Endometrial microvascular endothelial cells (primary cell): ENCODE measurements at regions not wholly inside any gene's neighbourhood (a gene's known extent, or its start where the extent isn't known, plus 50 kb on each side); places are given as distances from the start of the nearest gene placed in this dataset.
"Not testable (repeated sequence)": the region's sequence is repeated elsewhere in the genome, so short reads cannot be mapped to it uniquely, and the experiment has no call there.

ENCODE experiments used
- in situ Hi-C: cut with HindIII; loops from 2 replicates; pipeline ENCODE4 v1.10.0; 2017; ENCODE audit warnings: low sequenced_read_pairs, low pct_unique_long_range_greater_than_20kb; ENCODE audit errors: inconsistent ontology term

- in situ Hi-C loops: no loop called here
These were observed 126.4 kb downstream of the KDR start for GRCh38 chr4:54999003-54999402.

DNA sequence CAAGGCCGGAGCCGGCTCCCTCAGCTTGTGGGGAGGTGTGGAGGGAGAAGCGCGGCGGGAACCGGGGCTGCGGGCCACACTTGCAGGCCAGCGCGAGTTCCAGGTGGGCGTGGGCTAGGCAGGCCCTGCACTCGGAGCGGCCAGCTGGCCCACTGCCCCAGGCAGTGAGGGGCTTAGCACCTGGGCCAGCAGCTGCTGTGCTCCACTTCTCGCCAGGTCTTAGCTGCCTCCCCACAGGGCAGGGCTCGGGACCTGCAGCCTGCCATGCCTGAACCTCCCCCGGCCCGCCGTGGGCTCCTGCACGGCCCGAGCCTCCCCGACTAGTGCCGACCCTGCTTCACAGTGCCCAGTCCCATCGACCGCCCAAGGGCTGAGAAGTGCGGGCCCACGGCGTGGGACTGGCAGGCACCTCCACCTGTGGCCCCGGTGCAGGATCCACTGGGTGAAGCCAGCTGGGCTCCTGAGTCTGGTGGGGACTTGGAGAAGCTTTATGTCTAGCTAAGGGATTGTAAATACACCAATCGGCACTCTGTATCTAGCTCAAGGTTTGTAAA, 131.8 kb downstream of the KDR start:
- in situ Hi-C loops: not testable (repeated sequence)

- in situ Hi-C loops: no loop called here
These were observed 133.1 kb downstream of the KDR start for GRCh38 chr4:54992266-54992665.

DNA sequence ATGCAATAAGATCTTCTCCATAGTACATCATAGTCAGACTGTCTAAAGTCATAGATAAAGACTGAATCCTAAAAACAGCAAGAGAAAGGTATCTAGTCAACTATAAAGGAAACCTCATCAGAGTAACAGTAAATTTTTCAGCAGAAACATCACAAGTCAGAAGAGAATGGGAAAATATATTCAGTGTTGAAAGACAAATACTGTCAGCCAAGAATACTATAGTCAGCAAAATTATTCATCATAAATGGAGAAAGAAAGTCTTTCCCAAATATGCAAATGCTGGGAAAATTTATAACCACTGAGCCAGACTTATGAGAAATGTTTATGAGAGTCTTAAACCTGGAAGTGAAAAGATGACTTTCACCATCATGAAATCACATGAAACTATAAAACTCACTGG, 136.7 kb downstream of the KDR start:
- in situ Hi-C loops: no loop called here

DNA sequence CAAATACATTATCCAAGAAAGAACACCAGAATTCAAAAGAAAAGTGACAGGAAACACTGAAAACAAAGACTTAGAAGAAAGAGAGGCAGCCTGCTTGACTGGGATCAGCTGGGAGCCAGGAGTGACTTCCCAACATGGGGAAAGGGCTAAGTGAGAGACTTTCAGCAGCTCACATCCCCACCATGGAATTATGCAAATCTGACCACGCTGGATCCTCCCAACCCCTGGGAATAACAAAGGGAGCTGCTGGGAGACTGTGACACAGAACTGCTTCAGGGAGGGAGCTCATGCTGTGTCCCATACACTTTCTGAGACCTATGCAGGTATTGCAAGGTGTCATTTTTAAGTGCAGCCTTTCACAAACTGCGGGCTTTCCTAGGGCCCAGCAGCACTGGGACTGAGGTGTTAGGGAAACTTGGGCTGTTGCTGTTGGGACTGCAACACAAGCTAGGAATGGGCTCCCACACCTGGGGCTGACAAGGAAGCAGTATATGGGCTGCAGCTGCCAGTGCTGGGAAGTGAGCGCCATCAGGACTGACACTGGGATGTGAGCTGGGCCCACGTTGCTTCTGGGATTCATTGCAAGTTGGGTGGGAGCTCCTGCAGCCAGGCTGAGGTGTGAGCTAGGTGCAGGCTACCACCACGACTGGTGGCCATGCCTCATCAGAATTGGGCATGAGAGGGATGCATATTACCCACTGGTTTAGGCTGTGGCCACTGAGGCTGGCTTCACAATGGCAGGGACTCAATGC, 139.1 kb downstream of the KDR start:
- in situ Hi-C loops: no loop called here

DNA sequence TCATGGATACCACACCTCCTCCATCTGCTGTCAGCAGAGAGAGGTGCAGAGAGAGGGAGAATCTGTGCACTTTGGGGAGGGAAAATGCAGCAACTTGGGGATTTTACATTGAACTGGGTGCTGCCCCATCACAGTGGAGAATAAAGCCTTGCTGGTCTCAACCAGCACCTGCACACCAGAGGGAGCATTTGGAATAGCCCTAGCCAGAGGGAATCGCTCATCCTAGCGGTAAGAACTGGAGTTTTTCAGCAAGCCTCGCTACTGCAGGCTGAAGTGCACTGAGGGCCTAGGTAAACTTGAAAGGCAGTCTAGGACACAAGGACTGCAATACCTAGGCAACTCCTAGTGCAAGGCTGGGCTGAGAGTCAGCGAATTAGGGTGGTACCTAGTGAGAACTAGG, 148.7 kb downstream of the KDR start:
- in situ Hi-C loops: no loop called here

GRCh38 chr4:54976031-54976430, 149.4 kb downstream of the KDR start:
- in situ Hi-C loops: no loop called here

DNA sequence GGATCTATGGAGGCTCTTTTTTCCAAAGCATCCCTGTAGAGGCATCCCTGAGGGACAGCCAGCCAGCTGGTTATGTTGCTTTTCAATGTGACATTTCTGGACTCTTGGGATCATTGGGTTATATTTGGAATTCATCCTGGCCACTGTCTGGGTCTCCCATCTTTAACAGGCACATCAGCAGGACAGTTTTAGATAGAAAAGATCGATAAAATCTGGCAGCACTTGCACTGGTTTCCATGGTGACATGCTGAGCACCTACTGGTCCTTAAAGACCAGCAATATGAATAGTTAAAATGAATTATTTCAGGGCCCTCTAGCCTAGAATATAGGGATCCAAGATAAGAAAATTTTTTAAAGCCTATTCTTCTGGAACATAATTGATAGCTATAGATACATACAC, 151.6 kb downstream of the KDR start:
- in situ Hi-C loops: loop anchor here (25.0 kb wide), 1 partner anchor 636 kb away; no protein-coding TSS in a partner anchor

DNA sequence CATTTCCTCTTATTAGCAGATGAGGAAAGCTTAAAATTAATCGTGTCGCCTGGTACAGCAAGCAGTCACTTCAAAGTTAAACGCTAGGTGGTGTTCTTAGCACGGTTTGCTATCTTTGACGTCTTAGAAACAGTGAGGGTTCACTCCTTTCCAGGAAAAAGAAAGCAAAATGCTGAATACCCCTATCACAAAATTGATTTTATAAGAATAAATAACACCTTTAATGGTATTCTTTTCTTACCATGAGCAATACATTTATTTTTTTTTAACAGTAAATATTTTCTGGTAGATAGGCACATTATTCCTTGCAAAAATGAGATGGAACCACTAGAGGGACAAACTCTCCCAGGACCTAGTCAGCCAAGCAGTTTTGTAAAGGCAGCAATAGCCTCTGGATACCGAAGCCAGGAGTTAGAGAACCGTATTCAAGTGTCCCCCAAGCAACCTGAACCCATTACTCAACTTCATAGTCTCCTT, 153.9 kb downstream of the KDR start:
- in situ Hi-C loops: loop anchor here (25.0 kb wide), 1 partner anchor 634 kb away; no protein-coding TSS in a partner anchor

DNA sequence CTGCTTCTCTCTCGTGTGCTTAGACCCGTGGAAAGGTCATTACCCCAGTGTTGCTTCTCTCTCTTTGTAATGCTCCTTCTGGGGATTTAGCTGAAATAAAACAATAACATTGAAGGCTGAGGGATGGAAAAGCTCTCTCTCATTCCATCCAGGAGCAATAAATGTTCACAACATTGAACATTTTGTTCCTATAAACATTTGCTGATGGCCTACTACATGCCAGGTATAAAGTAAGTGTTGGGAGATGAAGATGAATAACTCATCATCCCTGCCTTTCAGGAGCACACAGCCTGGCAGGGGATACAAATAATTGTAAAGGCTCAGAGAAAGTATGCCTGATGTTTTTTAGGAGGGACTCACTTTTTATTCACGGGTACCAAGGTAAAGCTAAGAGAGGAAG, 158.1 kb downstream of the KDR start:
- in situ Hi-C loops: loop anchor here (25.0 kb wide), 1 partner anchor 630 kb away; no protein-coding TSS in a partner anchor

- in situ Hi-C loops: loop anchor here (25.0 kb wide), 1 partner anchor 624 kb away; no protein-coding TSS in a partner anchor
These were observed 163.9 kb downstream of the KDR start for GRCh38 chr4:54961357-54961975.

- in situ Hi-C loops: loop anchor here (25.0 kb wide), 1 partner anchor 622 kb away; no protein-coding TSS in a partner anchor
These were observed 165.7 kb downstream of the KDR start for GRCh38 chr4:54959651-54960116.

DNA sequence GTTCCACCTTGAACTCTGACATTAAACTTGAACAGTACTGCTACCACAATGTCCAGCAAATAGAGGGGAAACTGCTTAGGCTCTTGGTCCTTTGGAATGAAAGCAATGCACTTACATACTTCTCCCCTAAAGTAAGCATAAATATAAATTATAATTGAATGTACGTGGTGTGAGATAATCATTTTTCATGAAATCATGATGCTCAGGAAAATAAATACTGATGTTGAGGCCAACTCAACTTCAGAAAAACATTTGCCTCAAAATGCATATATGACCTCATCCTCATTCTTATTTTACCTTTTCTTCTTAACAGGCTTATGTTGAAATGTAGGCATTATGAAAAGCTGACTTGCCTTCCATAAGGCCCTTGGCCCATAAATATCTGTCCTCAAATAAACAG, 166.3 kb downstream of the KDR start:
- in situ Hi-C loops: loop anchor here (25.0 kb wide), 1 partner anchor 622 kb away; no protein-coding TSS in a partner anchor

DNA sequence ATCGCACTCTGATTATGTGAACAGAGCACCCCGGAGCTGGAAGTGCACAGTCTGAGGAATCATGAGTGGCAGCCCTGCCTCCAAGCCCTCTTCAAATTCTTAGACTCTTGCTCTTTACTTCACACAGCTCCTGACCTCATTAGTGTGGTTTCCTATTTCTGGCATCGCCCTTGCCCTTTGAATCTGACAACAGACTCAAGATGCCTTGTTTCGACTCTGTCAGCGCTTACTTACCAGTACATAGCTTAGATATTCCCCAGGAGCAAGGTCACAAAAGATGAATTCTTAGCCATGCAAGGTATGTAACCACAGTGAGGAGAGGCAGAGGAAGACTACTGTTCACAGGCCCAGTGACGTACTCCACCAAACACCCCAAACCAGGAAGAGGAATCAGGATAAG, 167.2 kb downstream of the KDR start:
- in situ Hi-C loops: loop anchor here (25.0 kb wide), 1 partner anchor 621 kb away; no protein-coding TSS in a partner anchor

- in situ Hi-C loops: loop anchor here (25.0 kb wide), 1 partner anchor 618 kb away; no protein-coding TSS in a partner anchor
These were observed 170.6 kb downstream of the KDR start for GRCh38 chr4:54954656-54955388.

DNA sequence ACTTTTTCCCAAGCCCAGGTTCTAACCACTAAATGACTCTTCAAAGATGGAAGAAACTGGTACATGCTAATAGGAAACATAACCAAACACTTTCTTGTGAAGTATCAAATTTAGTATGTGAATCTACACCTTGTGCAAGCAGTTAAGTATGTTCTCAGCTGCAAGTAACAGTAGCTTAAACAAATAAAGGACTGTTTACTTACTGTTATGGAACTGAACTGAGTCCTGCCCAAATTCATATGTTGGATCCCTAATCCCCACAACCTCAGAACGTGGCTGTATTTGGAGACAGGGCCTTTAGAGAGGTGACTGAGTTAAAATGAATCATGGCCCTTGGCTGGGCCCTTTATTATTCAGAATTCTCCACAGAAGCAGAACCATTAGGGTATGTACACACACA, 178.7 kb downstream of the KDR start:
- in situ Hi-C loops: no loop called here

- in situ Hi-C loops: no loop called here
These were observed 179.6 kb downstream of the KDR start for GRCh38 chr4:54945838-54946237.

DNA sequence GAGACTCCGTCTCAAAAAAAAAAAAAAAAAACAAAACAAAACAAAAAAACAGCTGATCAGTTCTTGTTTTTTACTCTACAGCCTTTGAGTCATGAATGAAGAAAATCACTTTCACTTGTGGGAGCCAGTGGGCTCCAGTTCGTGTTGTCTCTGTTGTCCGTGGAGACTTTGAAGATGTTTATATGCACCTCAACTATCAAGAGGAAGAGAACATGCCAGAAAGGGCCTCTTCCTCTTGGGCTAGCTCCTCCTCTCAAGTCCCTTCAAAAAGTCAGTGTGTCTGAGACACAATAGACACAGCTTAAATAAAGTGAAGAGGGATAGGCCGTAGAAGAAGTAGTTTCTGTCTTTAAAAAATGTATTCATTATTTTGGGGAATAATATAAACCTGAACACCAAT, 182.7 kb downstream of the KDR start:
- in situ Hi-C loops: no loop called here

DNA sequence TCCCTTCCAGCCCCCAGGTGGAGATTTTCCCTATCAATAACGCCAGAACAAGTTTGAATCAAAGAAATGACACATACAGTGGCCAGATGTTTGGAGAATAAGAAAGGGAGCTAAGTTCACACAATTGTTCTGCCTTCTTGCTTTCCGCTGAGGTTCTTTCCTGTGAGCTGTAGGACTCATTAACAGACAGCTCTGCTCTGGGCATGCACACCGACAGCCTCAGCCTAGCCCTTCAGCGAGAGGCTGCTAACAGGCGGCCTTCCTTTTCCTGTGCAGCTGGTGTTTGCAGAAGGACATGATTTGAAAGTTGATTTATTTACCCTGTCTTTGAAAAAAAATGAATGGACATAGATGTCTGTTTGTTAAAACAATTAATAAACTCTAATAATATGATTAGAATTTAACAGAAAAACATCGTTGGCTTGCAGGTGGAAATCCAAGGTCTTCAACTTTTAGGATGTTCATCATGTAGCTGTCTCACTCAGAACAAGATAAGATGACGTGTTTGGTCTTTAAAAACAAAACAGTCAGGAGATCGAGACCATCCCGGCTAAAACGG, 183.3 kb downstream of the KDR start:
- in situ Hi-C loops: no loop called here
